ENCODE measurements at regions not wholly inside any gene's neighbourhood (a gene's known extent, or its start where the extent isn't known, plus 50 kb on each side); places are given as distances from the start of the nearest gene placed in this dataset.

DNA sequence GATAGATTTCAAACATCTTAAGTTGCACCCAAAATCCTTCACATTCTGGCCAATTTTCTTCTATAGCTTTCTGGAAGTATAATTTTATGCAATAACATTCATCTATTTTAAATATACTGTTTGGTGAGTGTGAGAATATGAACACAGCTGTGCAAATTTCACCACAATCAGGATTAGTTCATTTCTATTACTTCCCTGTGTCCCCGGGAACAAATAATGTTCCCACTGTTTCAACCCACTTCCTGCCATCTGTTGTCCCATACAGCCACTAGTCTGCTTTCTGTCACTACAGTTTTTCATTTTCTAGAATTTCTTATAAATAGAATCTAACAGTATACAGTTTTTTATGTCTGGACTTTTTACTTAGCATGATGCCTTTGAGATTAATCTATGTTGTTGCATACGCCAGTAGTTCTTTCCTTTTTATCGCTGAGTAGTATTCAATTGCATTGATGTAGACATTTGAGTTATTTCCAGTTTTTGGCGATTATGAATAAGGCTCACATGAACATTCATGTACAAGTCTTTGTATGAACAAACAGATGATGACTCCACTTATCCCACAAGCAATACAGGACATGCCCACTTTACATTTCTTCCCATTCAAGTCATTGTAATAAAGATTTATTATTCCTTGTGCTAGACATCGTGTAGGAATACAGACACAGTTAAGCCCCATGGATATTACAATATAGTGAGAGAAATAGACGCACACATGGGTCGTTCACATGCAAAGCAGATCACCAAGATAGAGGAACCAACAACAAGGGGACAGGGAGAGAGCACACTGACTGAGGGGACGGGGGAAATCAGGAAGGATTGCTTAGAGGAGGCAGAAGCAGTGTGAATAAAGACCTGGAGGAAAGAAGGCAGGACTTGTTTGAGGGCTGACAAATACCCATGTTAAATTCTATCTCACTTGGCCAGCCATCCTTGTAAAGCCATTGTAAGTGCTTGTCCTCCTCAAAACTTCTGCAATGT lies 72.9 kb upstream of the PAX8 start:
- TF ChIP-seq, protein P1, sequence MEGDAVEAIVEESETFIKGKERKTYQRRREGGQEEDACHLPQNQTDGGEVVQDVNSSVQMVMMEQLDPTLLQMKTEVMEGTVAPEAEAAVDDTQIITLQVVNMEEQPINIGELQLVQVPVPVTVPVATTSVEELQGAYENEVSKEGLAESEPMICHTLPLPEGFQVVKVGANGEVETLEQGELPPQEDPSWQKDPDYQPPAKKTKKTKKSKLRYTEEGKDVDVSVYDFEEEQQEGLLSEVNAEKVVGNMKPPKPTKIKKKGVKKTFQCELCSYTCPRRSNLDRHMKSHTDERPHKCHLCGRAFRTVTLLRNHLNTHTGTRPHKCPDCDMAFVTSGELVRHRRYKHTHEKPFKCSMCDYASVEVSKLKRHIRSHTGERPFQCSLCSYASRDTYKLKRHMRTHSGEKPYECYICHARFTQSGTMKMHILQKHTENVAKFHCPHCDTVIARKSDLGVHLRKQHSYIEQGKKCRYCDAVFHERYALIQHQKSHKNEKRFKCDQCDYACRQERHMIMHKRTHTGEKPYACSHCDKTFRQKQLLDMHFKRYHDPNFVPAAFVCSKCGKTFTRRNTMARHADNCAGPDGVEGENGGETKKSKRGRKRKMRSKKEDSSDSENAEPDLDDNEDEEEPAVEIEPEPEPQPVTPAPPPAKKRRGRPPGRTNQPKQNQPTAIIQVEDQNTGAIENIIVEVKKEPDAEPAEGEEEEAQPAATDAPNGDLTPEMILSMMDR (IDR thresholded peaks at IDR 0.05), result no peak
- no peak for TF ChIP-seq POLR2A (IDR thresholded peaks at IDR 0.05)
